HEK293 (cell line): ENCODE measurements at regions not wholly inside any gene's neighbourhood (a gene's known extent, or its start where the extent isn't known, plus 50 kb on each side); places are given as distances from the start of the nearest gene placed in this dataset.

Experiments used
- CTCF ChIA-PET: fragments of 350-600 bp; formaldehyde crosslinking; extraction: SDS; loops from one replicate; lab custom pipeline; 2021; ENCODE audit warnings: antibody characterized with exemption; lab: Yijun Ruan, JAX
- POLR2A ChIA-PET: fragments of 300-600 bp; formaldehyde crosslinking; extraction: SDS; loops from one replicate; lab custom pipeline; 2020; ENCODE audit warnings: antibody characterized with exemption, inconsistent platforms; lab: Yijun Ruan, JAX
- H3K27ac ChIP-seq: fragments of 200-500 bp; sonication (Bioruptor generic); 2 replicates; pipeline ENCODE4 v1.5.1; 2014; ENCODE audit warnings: low read depth, low read length, control low read depth, inconsistent platforms; ENCODE audit errors: extremely low read depth
- H3K36me3 ChIP-seq, 2 experiments: fragments of 200-500 bp in 1 of 2; sonication (Bioruptor generic) in 1 of 2; 1 replicate in 1 of 2; 2 replicates in 1 of 2; pipeline ENCODE4 v1.5.1; 2014 to 2017; ENCODE audit warnings: inconsistent platforms in 2 of 2, low read length in 2 of 2; ENCODE audit not compliant: control insufficient read depth in 2 of 2, insufficient read depth in 1 of 2
- H3K4me1 ChIP-seq: fragments of 200-500 bp; sonication (Bioruptor generic); 2 replicates; pipeline ENCODE4 v1.5.1; 2014; ENCODE audit warnings: mild to moderate bottlenecking, low read length, inconsistent platforms; ENCODE audit not compliant: control insufficient read depth, insufficient read depth
- H3K4me3 ChIP-seq: 2 replicates; pipeline ENCODE4 v1.5.1; 2011; ENCODE audit warnings: low read depth, mild to moderate bottlenecking, control low read depth, low read length, moderate library complexity
- H3K9me3 ChIP-seq: fragments of 200-500 bp; sonication (Bioruptor generic); 2 replicates; pipeline ENCODE4 v1.5.1; 2014; ENCODE audit warnings: low read depth, low read length, inconsistent platforms; ENCODE audit not compliant: control insufficient read depth, insufficient read depth
- BCL11B ChIP-seq: fragments of 450-650 bp; formaldehyde crosslinking; IDR thresholded peaks from 2 replicates; pipeline ENCODE4 v1.5.1; 2016; ENCODE audit warnings: low read depth, missing biosample characterization, missing genetic modification characterization
- HOXC10 ChIP-seq: sonication (generic); formaldehyde crosslinking; IDR thresholded peaks from 2 replicates; pipeline ENCODE4 v1.8.1; 2023; ENCODE audit warnings: mild to moderate bottlenecking, missing genetic modification reagents
- IKZF3 ChIP-seq: fragments of 450-650 bp; IDR thresholded peaks from 2 replicates; pipeline ENCODE4 v1.5.0; 2018; ENCODE audit warnings: missing biosample characterization, mild to moderate bottlenecking, missing genetic modification characterization, moderate library complexity
- ZBTB1 ChIP-seq: fragments of 450-650 bp; formaldehyde crosslinking; IDR thresholded peaks from 2 replicates; pipeline ENCODE4 v1.5.1; 2016; ENCODE audit warnings: missing biosample characterization, missing genetic modification characterization
- ZBTB20 ChIP-seq: fragments of 450-650 bp; formaldehyde crosslinking; IDR thresholded peaks from 2 replicates; pipeline ENCODE4 v1.5.1; 2016; ENCODE audit warnings: missing biosample characterization, missing genetic modification characterization
- ZBTB21 ChIP-seq: fragments of 450-650 bp; formaldehyde crosslinking; IDR thresholded peaks from 2 replicates; pipeline ENCODE4 v1.5.1; 2017; ENCODE audit warnings: missing biosample characterization, missing genetic modification characterization
- ZFHX2 ChIP-seq: fragments of 450-650 bp; formaldehyde crosslinking; conservative IDR thresholded peaks from 2 replicates; pipeline ENCODE4 v1.5.1; 2016; ENCODE audit warnings: missing biosample characterization, missing genetic modification characterization
- ZNF169 ChIP-seq: fragments of 450-650 bp; formaldehyde crosslinking; IDR thresholded peaks from 2 replicates; pipeline ENCODE4 v1.5.1; 2016; ENCODE audit warnings: missing biosample characterization, missing genetic modification characterization
- ZNF174 ChIP-seq: fragments of 450-650 bp; formaldehyde crosslinking; IDR thresholded peaks from 2 replicates; pipeline ENCODE4 v1.5.0; 2017; ENCODE audit warnings: missing biosample characterization, mild to moderate bottlenecking, missing genetic modification characterization
- ZNF274 ChIP-seq, 2 experiments: fragments of 200-500 bp in 1 of 2; fragments of 450-650 bp in 1 of 2; sonication (Bioruptor generic) in 1 of 2; formaldehyde crosslinking in 1 of 2; IDR thresholded peaks; 2 replicates each; pipeline versions ENCODE4 v1.5.1 to v1.6.1; 2014 to 2016; ENCODE audit warnings: borderline replicate concordance in 1 of 2, inconsistent platforms in 1 of 2, low read length in 1 of 2, missing biosample characterization in 1 of 2, missing genetic modification characterization in 1 of 2
- ZNF324 ChIP-seq: fragments of 450-650 bp; formaldehyde crosslinking; IDR thresholded peaks from 2 replicates; pipeline ENCODE4 v1.5.1; 2016; ENCODE audit warnings: missing biosample characterization, missing genetic modification characterization
- ZNF354C ChIP-seq: fragments of 450-650 bp; formaldehyde crosslinking; IDR thresholded peaks from 2 replicates; pipeline ENCODE4 v1.5.1; 2016; ENCODE audit warnings: missing biosample characterization, missing genetic modification characterization, low read depth, borderline replicate concordance
- ZNF404 ChIP-seq: fragments of 450-650 bp; formaldehyde crosslinking; IDR thresholded peaks from 2 replicates; pipeline ENCODE4 v1.5.1; 2017; ENCODE audit warnings: missing biosample characterization, missing genetic modification characterization
- ZNF791 ChIP-seq: fragments of 450-650 bp; formaldehyde crosslinking; IDR thresholded peaks from 2 replicates; pipeline ENCODE4 v1.5.1; 2016; ENCODE audit warnings: missing biosample characterization, missing genetic modification characterization
- ZSCAN23 ChIP-seq: fragments of 450-650 bp; formaldehyde crosslinking; IDR thresholded peaks from 2 replicates; pipeline ENCODE4 v1.5.1; 2016; ENCODE audit warnings: missing biosample characterization, missing genetic modification characterization
- TF ChIP-seq, protein P1 (sequence below): fragments of 450-650 bp; formaldehyde crosslinking; IDR thresholded peaks from 2 replicates; pipeline ENCODE4 v1.5.1; 2016; ENCODE audit warnings: missing biosample characterization, missing genetic modification characterization
- TF ChIP-seq, protein P2 (sequence below): fragments of 450-650 bp; formaldehyde crosslinking; IDR thresholded peaks from 2 replicates; pipeline ENCODE4 v1.5.1; 2016; ENCODE audit warnings: missing biosample characterization, missing genetic modification characterization
- TF ChIP-seq, protein P3 (sequence below): fragments of 450-650 bp; formaldehyde crosslinking; IDR thresholded peaks from 2 replicates; pipeline ENCODE4 v1.5.1; 2016; ENCODE audit warnings: missing biosample characterization, missing genetic modification characterization, borderline replicate concordance
- TF ChIP-seq, protein P4 (sequence below): fragments of 450-650 bp; formaldehyde crosslinking; IDR thresholded peaks from 2 replicates; pipeline ENCODE4 v1.5.1; 2016; ENCODE audit warnings: missing biosample characterization, missing genetic modification characterization
- TF ChIP-seq, protein P5 (sequence below): fragments of 450-650 bp; formaldehyde crosslinking; IDR thresholded peaks from 2 replicates; pipeline ENCODE4 v1.5.1; 2016; ENCODE audit warnings: missing biosample characterization, missing genetic modification characterization, borderline replicate concordance

DNA sequence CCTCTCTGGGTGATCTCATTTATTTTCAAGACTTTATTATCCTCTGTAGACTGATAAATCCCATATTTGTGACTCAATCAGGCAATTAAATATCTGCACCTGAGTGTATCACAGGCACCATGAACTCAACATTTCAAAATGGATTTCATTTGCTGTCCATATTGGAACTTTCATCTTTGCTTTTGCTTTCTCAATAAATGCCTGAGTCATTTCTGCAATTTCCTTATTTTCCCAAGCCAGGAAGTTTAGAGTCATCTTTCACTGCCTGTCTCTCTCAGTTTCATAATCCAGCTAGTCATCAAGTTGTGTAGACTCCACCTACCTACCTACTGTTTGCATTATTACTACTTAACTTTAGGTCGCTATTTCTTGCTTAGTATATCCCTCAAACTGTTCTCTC, 540.9 kb downstream of the LMO4 start:
- H3K4me1 ChIP-seq = no peaks in the 10 kb centered on the region
- CTCF ChIA-PET = interaction anchor here (1.0 to 1.4 kb wide), 2 partner anchors 8 to 9 kb away, joined by 3 read pairs; no protein-coding TSS in a partner anchor
- no peaks in the 10 kb centered on the region for H3K36me3 ChIP-seq
- no peak overlapping the region for H3K27ac ChIP-seq
- H3K4me3 ChIP-seq = no peak overlapping the region
- H3K9me3 ChIP-seq = no peaks in the 10 kb centered on the region
- TF ChIP-seq ZNF174 (tag by site-specific recombination) = no peak
- TF ChIP-seq ZNF791 = no peak
- TF ChIP-seq ZNF274 (IDR thresholded peaks at IDR 0.05; ENCODE audit: low read length) = no peak
- no peak for TF ChIP-seq ZNF274 (tag by site-specific recombination; IDR thresholded peaks at IDR 0.05; ENCODE audit: borderline replicate concordance)
- TF ChIP-seq ZNF169 (tag by site-specific recombination) = no peak
- TF ChIP-seq BCL11B = no peak
- TF ChIP-seq IKZF3 (tag by site-specific recombination) = no peak
- TF ChIP-seq ZNF404 (tag by site-specific recombination) = no peak
- TF ChIP-seq, protein P1, sequence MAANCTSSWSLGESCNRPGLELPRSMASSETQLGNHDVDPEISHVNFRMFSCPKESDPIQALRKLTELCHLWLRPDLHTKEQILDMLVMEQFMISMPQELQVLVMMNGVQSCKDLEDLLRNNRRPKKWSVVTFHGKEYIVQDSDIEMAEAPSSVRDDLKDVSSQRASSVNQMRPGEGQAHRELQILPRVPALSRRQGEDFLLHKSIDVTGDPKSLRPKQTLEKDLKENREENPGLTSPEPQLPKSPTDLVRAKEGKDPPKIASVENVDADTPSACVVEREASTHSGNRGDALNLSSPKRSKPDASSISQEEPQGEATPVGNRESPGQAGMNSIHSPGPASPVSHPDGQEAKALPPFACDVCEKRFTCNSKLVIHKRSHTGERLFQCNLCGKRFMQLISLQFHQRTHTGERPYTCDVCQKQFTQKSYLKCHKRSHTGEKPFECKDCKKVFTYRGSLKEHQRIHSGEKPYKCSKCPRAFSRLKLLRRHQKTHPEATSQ (tag by site-specific recombination) = no peak
- TF ChIP-seq, protein P2, sequence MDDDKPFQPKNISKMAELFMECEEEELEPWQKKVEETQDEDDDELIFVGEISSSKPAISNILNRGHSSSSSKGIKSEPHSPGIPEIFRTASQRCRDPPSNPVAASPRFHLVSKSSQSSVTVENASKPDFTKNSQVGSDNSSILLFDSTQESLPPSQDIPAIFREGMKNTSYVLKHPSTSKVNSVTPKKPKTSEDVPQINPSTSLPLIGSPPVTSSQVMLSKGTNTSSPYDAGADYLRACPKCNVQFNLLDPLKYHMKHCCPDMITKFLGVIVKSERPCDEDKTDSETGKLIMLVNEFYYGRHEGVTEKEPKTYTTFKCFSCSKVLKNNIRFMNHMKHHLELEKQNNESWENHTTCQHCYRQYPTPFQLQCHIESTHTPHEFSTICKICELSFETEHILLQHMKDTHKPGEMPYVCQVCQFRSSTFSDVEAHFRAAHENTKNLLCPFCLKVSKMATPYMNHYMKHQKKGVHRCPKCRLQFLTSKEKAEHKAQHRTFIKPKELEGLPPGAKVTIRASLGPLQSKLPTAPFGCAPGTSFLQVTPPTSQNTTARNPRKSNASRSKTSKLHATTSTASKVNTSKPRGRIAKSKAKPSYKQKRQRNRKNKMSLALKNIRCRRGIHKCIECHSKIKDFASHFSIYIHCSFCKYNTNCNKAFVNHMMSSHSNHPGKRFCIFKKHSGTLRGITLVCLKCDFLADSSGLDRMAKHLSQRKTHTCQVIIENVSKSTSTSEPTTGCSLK (tag by site-specific recombination) = no peak
- TF ChIP-seq, protein P3, sequence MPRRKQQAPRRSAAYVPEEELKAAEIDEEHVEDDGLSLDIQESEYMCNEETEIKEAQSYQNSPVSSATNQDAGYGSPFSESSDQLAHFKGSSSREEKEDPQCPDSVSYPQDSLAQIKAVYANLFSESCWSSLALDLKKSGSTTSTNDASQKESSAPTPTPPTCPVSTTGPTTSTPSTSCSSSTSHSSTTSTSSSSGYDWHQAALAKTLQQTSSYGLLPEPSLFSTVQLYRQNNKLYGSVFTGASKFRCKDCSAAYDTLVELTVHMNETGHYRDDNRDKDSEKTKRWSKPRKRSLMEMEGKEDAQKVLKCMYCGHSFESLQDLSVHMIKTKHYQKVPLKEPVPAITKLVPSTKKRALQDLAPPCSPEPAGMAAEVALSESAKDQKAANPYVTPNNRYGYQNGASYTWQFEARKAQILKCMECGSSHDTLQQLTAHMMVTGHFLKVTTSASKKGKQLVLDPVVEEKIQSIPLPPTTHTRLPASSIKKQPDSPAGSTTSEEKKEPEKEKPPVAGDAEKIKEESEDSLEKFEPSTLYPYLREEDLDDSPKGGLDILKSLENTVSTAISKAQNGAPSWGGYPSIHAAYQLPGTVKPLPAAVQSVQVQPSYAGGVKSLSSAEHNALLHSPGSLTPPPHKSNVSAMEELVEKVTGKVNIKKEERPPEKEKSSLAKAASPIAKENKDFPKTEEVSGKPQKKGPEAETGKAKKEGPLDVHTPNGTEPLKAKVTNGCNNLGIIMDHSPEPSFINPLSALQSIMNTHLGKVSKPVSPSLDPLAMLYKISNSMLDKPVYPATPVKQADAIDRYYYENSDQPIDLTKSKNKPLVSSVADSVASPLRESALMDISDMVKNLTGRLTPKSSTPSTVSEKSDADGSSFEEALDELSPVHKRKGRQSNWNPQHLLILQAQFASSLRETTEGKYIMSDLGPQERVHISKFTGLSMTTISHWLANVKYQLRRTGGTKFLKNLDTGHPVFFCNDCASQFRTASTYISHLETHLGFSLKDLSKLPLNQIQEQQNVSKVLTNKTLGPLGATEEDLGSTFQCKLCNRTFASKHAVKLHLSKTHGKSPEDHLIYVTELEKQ (tag by site-specific recombination) = no peak
- TF ChIP-seq ZNF354C (tag by site-specific recombination) = no peak
- no peak for TF ChIP-seq ZBTB1 (tag by site-specific recombination)
- no peak for TF ChIP-seq ZNF324 (tag by site-specific recombination)
- TF ChIP-seq, protein P4, sequence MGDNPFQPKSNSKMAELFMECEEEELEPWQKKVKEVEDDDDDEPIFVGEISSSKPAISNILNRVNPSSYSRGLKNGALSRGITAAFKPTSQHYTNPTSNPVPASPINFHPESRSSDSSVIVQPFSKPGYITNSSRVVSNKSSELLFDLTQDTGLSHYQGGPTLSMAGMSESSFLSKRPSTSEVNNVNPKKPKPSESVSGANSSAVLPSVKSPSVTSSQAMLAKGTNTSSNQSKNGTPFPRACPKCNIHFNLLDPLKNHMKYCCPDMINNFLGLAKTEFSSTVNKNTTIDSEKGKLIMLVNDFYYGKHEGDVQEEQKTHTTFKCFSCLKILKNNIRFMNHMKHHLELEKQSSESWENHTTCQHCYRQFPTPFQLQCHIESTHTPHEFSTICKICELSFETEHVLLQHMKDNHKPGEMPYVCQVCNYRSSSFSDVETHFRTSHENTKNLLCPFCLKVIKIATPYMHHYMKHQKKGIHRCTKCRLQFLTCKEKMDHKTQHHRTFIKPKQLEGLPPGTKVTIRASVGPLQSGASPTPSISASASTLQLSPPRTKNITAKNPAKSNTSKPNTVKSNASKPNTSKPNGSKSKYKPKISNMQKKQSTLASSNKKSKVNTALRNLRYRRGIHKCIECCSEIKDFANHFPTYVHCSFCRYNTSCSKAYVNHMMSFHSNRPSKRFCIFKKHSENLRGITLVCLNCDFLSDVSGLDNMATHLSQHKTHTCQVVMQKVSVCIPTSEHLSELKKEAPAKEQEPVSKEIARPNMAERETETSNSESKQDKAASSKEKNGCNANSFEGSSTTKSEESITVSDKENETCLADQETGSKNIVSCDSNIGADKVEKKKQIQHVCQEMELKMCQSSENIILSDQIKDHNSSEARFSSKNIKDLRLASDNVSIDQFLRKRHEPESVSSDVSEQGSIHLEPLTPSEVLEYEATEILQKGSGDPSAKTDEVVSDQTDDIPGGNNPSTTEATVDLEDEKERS (tag by site-specific recombination) = no peak
- TF ChIP-seq ZSCAN23 (tag by site-specific recombination) = no peak
- TF ChIP-seq, protein P5, sequence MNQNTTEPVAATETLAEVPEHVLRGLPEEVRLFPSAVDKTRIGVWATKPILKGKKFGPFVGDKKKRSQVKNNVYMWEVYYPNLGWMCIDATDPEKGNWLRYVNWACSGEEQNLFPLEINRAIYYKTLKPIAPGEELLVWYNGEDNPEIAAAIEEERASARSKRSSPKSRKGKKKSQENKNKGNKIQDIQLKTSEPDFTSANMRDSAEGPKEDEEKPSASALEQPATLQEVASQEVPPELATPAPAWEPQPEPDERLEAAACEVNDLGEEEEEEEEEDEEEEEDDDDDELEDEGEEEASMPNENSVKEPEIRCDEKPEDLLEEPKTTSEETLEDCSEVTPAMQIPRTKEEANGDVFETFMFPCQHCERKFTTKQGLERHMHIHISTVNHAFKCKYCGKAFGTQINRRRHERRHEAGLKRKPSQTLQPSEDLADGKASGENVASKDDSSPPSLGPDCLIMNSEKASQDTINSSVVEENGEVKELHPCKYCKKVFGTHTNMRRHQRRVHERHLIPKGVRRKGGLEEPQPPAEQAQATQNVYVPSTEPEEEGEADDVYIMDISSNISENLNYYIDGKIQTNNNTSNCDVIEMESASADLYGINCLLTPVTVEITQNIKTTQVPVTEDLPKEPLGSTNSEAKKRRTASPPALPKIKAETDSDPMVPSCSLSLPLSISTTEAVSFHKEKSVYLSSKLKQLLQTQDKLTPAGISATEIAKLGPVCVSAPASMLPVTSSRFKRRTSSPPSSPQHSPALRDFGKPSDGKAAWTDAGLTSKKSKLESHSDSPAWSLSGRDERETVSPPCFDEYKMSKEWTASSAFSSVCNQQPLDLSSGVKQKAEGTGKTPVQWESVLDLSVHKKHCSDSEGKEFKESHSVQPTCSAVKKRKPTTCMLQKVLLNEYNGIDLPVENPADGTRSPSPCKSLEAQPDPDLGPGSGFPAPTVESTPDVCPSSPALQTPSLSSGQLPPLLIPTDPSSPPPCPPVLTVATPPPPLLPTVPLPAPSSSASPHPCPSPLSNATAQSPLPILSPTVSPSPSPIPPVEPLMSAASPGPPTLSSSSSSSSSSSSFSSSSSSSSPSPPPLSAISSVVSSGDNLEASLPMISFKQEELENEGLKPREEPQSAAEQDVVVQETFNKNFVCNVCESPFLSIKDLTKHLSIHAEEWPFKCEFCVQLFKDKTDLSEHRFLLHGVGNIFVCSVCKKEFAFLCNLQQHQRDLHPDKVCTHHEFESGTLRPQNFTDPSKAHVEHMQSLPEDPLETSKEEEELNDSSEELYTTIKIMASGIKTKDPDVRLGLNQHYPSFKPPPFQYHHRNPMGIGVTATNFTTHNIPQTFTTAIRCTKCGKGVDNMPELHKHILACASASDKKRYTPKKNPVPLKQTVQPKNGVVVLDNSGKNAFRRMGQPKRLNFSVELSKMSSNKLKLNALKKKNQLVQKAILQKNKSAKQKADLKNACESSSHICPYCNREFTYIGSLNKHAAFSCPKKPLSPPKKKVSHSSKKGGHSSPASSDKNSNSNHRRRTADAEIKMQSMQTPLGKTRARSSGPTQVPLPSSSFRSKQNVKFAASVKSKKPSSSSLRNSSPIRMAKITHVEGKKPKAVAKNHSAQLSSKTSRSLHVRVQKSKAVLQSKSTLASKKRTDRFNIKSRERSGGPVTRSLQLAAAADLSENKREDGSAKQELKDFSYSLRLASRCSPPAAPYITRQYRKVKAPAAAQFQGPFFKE = no peak
- no peak for TF ChIP-seq ZFHX2 (tag by site-specific recombination)
- no peak for TF ChIP-seq HOXC10 (CRISPR knock-in tag)
- no peak for TF ChIP-seq ZBTB21
- TF ChIP-seq ZBTB20 = no peak
- TF ChIP-seq, all 188 proteins: peak for 0
- POLR2A ChIA-PET = no interaction called here
